ENCODE measurements at regions not wholly inside any gene's neighbourhood (a gene's known extent, or its start where the extent isn't known, plus 50 kb on each side); places are given as distances from the start of the nearest gene placed in this dataset.

DNA sequence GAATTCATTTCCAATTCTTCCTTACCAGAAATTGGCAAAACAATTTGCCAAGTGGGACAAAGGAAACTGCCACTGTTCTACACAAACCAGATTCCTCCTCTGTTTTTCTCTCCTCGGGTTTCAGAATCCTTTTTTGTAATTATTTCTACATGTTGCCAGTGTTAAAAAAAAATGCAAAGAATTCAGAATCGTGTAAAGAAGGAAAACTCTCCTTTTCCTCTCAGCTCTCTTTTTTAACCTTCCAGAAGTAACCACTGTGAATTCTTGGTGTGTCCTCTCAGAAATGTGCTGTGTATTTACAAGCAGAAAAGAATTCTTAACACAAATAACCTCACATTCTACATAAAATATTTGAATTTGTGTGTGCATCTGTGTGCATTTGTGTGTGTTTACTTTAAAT is 224.6 kb downstream of the DRD1 start:
- FAIRE-seq (no peak), DNase-seq (ENCODE audit: insufficient read length, low spot score) (no peak)
- TF ChIP-seq, protein P1, sequence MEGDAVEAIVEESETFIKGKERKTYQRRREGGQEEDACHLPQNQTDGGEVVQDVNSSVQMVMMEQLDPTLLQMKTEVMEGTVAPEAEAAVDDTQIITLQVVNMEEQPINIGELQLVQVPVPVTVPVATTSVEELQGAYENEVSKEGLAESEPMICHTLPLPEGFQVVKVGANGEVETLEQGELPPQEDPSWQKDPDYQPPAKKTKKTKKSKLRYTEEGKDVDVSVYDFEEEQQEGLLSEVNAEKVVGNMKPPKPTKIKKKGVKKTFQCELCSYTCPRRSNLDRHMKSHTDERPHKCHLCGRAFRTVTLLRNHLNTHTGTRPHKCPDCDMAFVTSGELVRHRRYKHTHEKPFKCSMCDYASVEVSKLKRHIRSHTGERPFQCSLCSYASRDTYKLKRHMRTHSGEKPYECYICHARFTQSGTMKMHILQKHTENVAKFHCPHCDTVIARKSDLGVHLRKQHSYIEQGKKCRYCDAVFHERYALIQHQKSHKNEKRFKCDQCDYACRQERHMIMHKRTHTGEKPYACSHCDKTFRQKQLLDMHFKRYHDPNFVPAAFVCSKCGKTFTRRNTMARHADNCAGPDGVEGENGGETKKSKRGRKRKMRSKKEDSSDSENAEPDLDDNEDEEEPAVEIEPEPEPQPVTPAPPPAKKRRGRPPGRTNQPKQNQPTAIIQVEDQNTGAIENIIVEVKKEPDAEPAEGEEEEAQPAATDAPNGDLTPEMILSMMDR (IDR thresholded peaks at IDR 0.05; ENCODE audit: insufficient read depth, missing control alignments), result no peak

DNA sequence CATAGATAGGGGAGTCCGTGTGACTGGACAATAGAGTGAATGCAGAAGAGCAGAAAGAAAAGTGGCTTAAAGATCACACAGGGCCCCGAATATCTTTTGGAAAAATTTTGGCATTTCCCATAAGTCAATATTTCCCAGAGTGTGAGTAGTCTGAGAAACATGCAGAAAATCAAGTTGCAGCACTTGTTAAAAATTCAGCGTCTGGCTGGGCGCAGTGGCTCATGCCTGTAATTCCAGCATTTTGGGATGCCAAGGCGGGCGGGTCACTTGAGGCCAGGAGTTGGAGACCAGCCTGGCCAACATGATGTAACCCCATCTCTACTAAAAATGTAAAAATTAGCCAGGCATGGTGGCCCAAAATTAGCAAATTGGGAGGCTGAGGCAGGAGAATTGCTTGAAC is 227.0 kb downstream of the DRD1 start:
- TF ChIP-seq, protein P1 (IDR thresholded peaks at IDR 0.05; ENCODE audit: insufficient read depth, missing control alignments), result no peak
- no peak for DNase-seq (ENCODE audit: insufficient read length, low spot score)
- FAIRE-seq, result no peak

- no peak for FAIRE-seq
- no peak for DNase-seq (ENCODE audit: insufficient read length, low spot score)
- TF ChIP-seq, protein P1 (IDR thresholded peaks at IDR 0.05; ENCODE audit: insufficient read depth, missing control alignments), result no peak
These were observed 228.1 kb downstream of the DRD1 start for GRCh38 chr5:175215906-175216305.

DNA sequence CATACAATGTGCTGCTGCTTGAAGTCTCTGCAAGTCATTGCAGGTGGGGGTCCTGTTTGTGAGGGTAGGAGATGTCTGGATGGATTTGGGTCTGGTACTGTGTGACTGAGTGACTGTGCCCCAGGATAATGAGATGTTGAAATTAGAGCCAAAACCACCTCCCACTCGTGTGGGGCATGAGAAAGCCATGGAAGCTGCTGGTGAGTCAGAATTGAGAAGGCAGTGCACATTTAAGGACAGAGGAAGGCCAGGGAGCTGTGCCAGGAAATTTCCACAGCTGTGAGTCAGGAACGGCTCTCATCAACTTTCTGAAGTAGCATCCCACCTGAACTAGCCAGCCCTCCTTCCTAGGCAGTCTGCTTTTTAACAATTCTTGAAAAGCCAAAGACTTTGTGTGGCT is 229.8 kb downstream of the DRD1 start:
- DNase-seq (ENCODE audit: insufficient read length, low spot score) (no peak), FAIRE-seq (no peak)
- TF ChIP-seq, protein P1 (IDR thresholded peaks at IDR 0.05; ENCODE audit: insufficient read depth, missing control alignments), result no peak

DNA sequence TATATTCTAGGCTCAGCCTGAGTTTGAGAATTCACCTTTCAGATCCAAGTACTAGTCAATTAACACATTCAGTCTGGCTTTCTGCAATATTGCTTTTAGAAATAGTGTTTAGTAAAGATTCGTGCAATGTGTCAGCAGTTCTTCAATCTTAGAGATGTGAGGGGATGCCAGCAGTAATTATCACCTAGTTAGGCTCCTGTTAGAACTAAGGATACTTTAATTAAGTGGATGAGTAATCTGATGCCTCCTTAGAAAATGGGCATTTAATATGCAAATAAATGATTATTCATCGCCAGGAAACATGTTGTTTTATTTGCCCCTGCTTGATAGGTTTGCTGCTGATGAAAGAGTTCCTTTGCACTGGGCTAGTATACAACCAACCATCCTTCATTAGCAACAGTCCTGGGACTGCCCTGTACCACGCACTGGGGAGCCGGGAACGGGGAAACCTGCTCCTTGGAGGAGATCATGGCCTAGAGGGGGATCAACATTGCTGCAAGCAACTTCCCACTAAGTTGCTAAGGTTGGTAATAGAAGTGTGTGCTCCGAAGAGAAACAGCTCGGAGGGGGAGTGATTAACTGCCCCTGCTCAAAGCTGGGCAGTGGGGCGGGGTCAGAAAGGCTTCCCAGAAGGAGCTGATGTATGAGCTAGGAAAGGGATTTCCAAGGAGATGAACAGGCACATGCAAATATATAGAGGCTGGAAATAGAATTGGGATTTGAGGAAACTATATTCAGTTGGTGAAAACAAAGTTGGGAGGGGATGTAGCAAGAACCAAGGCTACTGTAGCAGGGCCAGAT is 231.8 kb downstream of the DRD1 start:
- DNase-seq (ENCODE audit: insufficient read length, low spot score) (no peak), FAIRE-seq (no peak)
- TF ChIP-seq, protein P1 (IDR thresholded peaks at IDR 0.05; ENCODE audit: insufficient read depth, missing control alignments), result no peak

- TF ChIP-seq, protein P1 (IDR thresholded peaks at IDR 0.05; ENCODE audit: insufficient read depth, missing control alignments), result no peak
These were observed 236.5 kb downstream of the DRD1 start for GRCh38 chr5:175207321-175208040.

GRCh38 chr5:175206669-175207068 is 237.3 kb downstream of the DRD1 start:
- FAIRE-seq (no peak), DNase-seq (ENCODE audit: insufficient read length, low spot score) (no peak)
- TF ChIP-seq, protein P1 (IDR thresholded peaks at IDR 0.05; ENCODE audit: insufficient read depth, missing control alignments), result peak; percentile 37

More at GRCh38 chr5:175207321-175208040, 236.5 kb downstream of the DRD1 start:
- DNase-seq (ENCODE audit: insufficient read length, low spot score) (no peak), FAIRE-seq (no peak)
